Hepatocyte (in vitro differentiated cells): ENCODE measurements at regions not wholly inside any gene's neighbourhood (a gene's known extent, or its start where the extent isn't known, plus 50 kb on each side); places are given as distances from the start of the nearest gene placed in this dataset.

Experiments
- DNase-seq: peaks from one replicate; pipeline ENCODE4 v3.0.0-alpha.2; 2016; ENCODE audit warnings: low spot score
- H2AFZ ChIP-seq: fragments of 200-600 bp; sonication (generic); 2 replicates; pipeline ENCODE4 v1.6.0; 2016; ENCODE audit warnings: antibody characterized with exemption, mild to moderate bottlenecking
- H3K27ac ChIP-seq: fragments of 200-600 bp; sonication (generic); 2 replicates; pipeline ENCODE4 v1.5.1; 2016; ENCODE audit warnings: mild to moderate bottlenecking
- H3K27me3 ChIP-seq: fragments of 200-600 bp; sonication (generic); 2 replicates; pipeline ENCODE4 v1.6.1; 2016
- H3K36me3 ChIP-seq: fragments of 200-600 bp; sonication (generic); replicated peaks from 2 replicates; pipeline ENCODE4 v1.5.1; 2016; ENCODE audit warnings: low read depth; ENCODE audit not compliant: insufficient read depth
- H3K4me1 ChIP-seq: fragments of 200-600 bp; sonication (generic); 2 replicates; pipeline ENCODE4 v1.5.1; 2016; ENCODE audit warnings: mild to moderate bottlenecking, moderate library complexity; ENCODE audit not compliant: insufficient read depth
- H3K4me2 ChIP-seq: fragments of 200-600 bp; sonication (generic); 2 replicates; pipeline ENCODE4 v1.6.0; 2016
- H3K4me3 ChIP-seq: fragments of 200-600 bp; sonication (generic); 2 replicates; pipeline ENCODE4 v1.5.1; 2016; ENCODE audit warnings: mild to moderate bottlenecking
- H3K79me2 ChIP-seq: fragments of 200-600 bp; sonication (generic); 2 replicates; pipeline ENCODE4 v1.6.0; 2017; ENCODE audit warnings: mild to moderate bottlenecking
- H3K9me2 ChIP-seq: fragments of 200-600 bp; sonication (generic); replicated peaks from 2 replicates; pipeline ENCODE4 v1.6.0; 2017; ENCODE audit warnings: mild to moderate bottlenecking; ENCODE audit not compliant: insufficient read depth
- H3K9me3 ChIP-seq: fragments of 200-600 bp; sonication (generic); 2 replicates; pipeline ENCODE4 v1.5.1; 2016; ENCODE audit warnings: low read depth, mild to moderate bottlenecking
- H4K20me1 ChIP-seq: fragments of 200-600 bp; sonication (generic); 2 replicates; pipeline ENCODE4 v1.6.0; 2016; ENCODE audit warnings: mild to moderate bottlenecking; ENCODE audit not compliant: insufficient read depth, poor library complexity, severe bottlenecking
- CTCF ChIP-seq: fragments of 200-600 bp; sonication (generic); IDR thresholded peaks from 2 replicates; pipeline ENCODE4 v1.5.1; 2016; ENCODE audit warnings: antibody characterized with exemption, mild to moderate bottlenecking; ENCODE audit not compliant: poor library complexity
- EZH2 ChIP-seq: fragments of 200-600 bp; sonication (generic); IDR thresholded peaks from 2 replicates; pipeline ENCODE4 v1.6.1; 2016; ENCODE audit warnings: antibody characterized with exemption, mild to moderate bottlenecking, borderline replicate concordance
- EZH2phosphoT487 ChIP-seq: fragments of 200-600 bp; sonication (generic); IDR thresholded peaks from one replicate; pipeline ENCODE4 v1.6.1; 2018; ENCODE audit warnings: antibody characterized with exemption, mild to moderate bottlenecking, low read depth, moderate library complexity; ENCODE audit not compliant: unreplicated experiment, severe bottlenecking
- WGBS: methylation state at CpG from one replicate; pipeline ENCODE4 v1.1.6; 2016; ENCODE audit warnings: low lambda C conversion rate; ENCODE audit errors: missing lambda C conversion rate; 5-methylcytosine and 5-hydroxymethylcytosine counted together

- no peaks in the 10 kb centered on the region for H3K4me1 ChIP-seq
- WGBS, result 77% methylated on average over 1 of the region's 1 CpG
- no peak overlapping the region for H3K27ac ChIP-seq
- H3K4me2 ChIP-seq, result no peak overlapping the region
- H3K4me3 ChIP-seq, result no peak overlapping the region
- no peaks in the 10 kb centered on the region for H3K27me3 ChIP-seq
- DNase-seq, result no peak
- H3K9me2 ChIP-seq, result no peaks in the 10 kb centered on the region
- H3K79me2 ChIP-seq, result no peaks in the 10 kb centered on the region
- no peaks in the 10 kb centered on the region for H3K9me3 ChIP-seq
- H4K20me1 ChIP-seq, result no peaks in the 10 kb centered on the region
- TF ChIP-seq CTCF (no peak), EZH2phosphoT487 (no peak)
- H2AFZ ChIP-seq, result no peak overlapping the region
- H3K36me3 ChIP-seq, result no peaks in the 10 kb centered on the region
These were observed 403.2 kb upstream of the SGCD start for GRCh38 chr5:155923784-155924183.

GRCh38 chr5:155926031-155926430 is 400.9 kb upstream of the SGCD start:
- 94% methylated on average over 3 of the region's 3 CpGs for WGBS
- Histone ChIP-seq H3K4me2 (no peak overlapping the region), H3K4me1 (no peaks in the 10 kb centered on the region), H3K9me3 (no peaks in the 10 kb centered on the region), H3K9me2 (no peaks in the 10 kb centered on the region), H4K20me1 (no peaks in the 10 kb centered on the region), H3K79me2 (no peaks in the 10 kb centered on the region), H3K36me3 (no peaks in the 10 kb centered on the region), H3K27ac (no peak overlapping the region), H3K4me3 (no peak overlapping the region), H2AFZ (no peak overlapping the region), H3K27me3 (no peaks in the 10 kb centered on the region)
- DNase-seq, result no peak
- TF ChIP-seq EZH2phosphoT487, result no peak
- TF ChIP-seq EZH2, result no peak
- TF ChIP-seq CTCF, result no peak

- DNase-seq, result no peak
- Histone ChIP-seq H3K36me3 (no peaks in the 10 kb centered on the region), H3K4me2 (no peak overlapping the region), H3K79me2 (no peaks in the 10 kb centered on the region), H3K27ac (no peak overlapping the region), H3K4me1 (no peaks in the 10 kb centered on the region), H2AFZ (no peak overlapping the region), H3K27me3 (no peaks in the 10 kb centered on the region), H4K20me1 (no peaks in the 10 kb centered on the region), H3K9me3 (no peaks in the 10 kb centered on the region), H3K4me3 (no peak overlapping the region), H3K9me2 (no peaks in the 10 kb centered on the region)
- 94% methylated on average over 2 of the region's 2 CpGs for WGBS
- TF ChIP-seq CTCF (no peak), EZH2 (no peak), EZH2phosphoT487 (no peak)
These were observed 400.2 kb upstream of the SGCD start for GRCh38 chr5:155926766-155927165.

GRCh38 chr5:155929112-155929511 is 397.9 kb upstream of the SGCD start:
- no peaks in the 10 kb centered on the region for H3K4me1 ChIP-seq
- H3K79me2 ChIP-seq, result no peaks in the 10 kb centered on the region
- WGBS, result 79% methylated on average over 2 of the region's 2 CpGs
- H3K36me3 ChIP-seq, result no peaks in the 10 kb centered on the region
- no peak for DNase-seq
- H4K20me1 ChIP-seq, result no peaks in the 10 kb centered on the region
- H3K27ac ChIP-seq, result no peak overlapping the region
- H3K4me2 ChIP-seq, result no peak overlapping the region
- TF ChIP-seq CTCF (no peak), EZH2phosphoT487 (no peak), EZH2 (no peak)
- no peaks in the 10 kb centered on the region for H3K9me2 ChIP-seq
- no peaks in the 10 kb centered on the region for H3K27me3 ChIP-seq
- no peak overlapping the region for H3K4me3 ChIP-seq
- no peak overlapping the region for H2AFZ ChIP-seq
- no peaks in the 10 kb centered on the region for H3K9me3 ChIP-seq
